Glutamatergic neuron (in vitro differentiated cells): ENCODE measurements at regions not wholly inside any gene's neighbourhood (a gene's known extent, or its start where the extent isn't known, plus 50 kb on each side); places are given as distances from the start of the nearest gene placed in this dataset.

Experiments used
- DNase-seq: peaks from one replicate; pipeline ENCODE4 v3.0.0; 2022
- H3K27ac Mint-ChIP-seq: one replicate; pipeline ENCODE4 v1.8.0; 2020; ENCODE audit warnings: mild to moderate bottlenecking, mixed read lengths, inconsistent platforms; ENCODE audit not compliant: unreplicated experiment
- H3K27me3 Mint-ChIP-seq: one replicate; pipeline ENCODE4 v1.8.0; 2020; ENCODE audit warnings: mild to moderate bottlenecking, moderate library complexity, mixed read lengths, inconsistent platforms; ENCODE audit not compliant: unreplicated experiment
- H3K36me3 Mint-ChIP-seq: one replicate; pipeline ENCODE4 v1.8.0; 2020; ENCODE audit warnings: mild to moderate bottlenecking, mixed read lengths, inconsistent platforms; ENCODE audit not compliant: unreplicated experiment
- H3K4me1 Mint-ChIP-seq: one replicate; pipeline ENCODE4 v1.8.0; 2020; ENCODE audit warnings: mild to moderate bottlenecking, low read depth, mixed read lengths, inconsistent platforms; ENCODE audit not compliant: unreplicated experiment
- H3K4me3 Mint-ChIP-seq: one replicate; pipeline ENCODE4 v1.8.0; 2020; ENCODE audit warnings: mild to moderate bottlenecking, mixed read lengths, inconsistent platforms; ENCODE audit not compliant: unreplicated experiment
- H3K9me3 Mint-ChIP-seq: one replicate; pipeline ENCODE4 v1.8.0; 2020; ENCODE audit warnings: mild to moderate bottlenecking, moderate library complexity, mixed read lengths, inconsistent platforms; ENCODE audit not compliant: unreplicated experiment
- TF ChIP-seq, protein P1 (sequence below): fragments of 200-600 bp; sonication (generic); IDR thresholded peaks from one replicate; pipeline ENCODE4 v1.5.0; 2021; ENCODE audit not compliant: partially characterized antibody, unreplicated experiment

DNA sequence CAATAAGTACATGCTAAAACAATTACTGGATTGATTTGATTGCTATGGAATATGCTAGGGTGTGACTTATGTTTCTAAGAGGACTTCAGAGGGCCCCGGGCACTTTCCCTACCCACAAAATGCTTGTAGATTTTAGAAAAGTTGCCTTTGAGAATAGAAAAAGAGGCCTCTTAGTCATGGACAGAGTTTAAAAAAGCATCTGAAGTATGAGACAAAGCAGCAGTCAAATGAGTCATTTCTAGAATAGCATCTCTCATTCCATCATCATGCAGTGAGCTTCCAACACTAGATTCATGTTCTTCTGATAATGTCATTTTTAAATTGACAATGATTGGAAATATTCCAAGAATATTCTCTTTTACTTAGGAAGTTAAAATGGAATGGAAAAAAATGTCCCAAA lies 675.1 kb upstream of the PCDH15 start:
- no peaks in the 10 kb centered on the region for H3K4me1 Mint-ChIP-seq
- H3K36me3 Mint-ChIP-seq, result peaks cover under 1% of the 10 kb centered on the region
- H3K27me3 Mint-ChIP-seq, result no peaks in the 10 kb centered on the region
- no peaks in the 10 kb centered on the region for H3K9me3 Mint-ChIP-seq
- DNase-seq, result no peak
- TF ChIP-seq, protein P1, sequence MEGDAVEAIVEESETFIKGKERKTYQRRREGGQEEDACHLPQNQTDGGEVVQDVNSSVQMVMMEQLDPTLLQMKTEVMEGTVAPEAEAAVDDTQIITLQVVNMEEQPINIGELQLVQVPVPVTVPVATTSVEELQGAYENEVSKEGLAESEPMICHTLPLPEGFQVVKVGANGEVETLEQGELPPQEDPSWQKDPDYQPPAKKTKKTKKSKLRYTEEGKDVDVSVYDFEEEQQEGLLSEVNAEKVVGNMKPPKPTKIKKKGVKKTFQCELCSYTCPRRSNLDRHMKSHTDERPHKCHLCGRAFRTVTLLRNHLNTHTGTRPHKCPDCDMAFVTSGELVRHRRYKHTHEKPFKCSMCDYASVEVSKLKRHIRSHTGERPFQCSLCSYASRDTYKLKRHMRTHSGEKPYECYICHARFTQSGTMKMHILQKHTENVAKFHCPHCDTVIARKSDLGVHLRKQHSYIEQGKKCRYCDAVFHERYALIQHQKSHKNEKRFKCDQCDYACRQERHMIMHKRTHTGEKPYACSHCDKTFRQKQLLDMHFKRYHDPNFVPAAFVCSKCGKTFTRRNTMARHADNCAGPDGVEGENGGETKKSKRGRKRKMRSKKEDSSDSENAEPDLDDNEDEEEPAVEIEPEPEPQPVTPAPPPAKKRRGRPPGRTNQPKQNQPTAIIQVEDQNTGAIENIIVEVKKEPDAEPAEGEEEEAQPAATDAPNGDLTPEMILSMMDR, result no peak
- H3K27ac Mint-ChIP-seq, result no peak overlapping the region
- no peak overlapping the region for H3K4me3 Mint-ChIP-seq

DNA sequence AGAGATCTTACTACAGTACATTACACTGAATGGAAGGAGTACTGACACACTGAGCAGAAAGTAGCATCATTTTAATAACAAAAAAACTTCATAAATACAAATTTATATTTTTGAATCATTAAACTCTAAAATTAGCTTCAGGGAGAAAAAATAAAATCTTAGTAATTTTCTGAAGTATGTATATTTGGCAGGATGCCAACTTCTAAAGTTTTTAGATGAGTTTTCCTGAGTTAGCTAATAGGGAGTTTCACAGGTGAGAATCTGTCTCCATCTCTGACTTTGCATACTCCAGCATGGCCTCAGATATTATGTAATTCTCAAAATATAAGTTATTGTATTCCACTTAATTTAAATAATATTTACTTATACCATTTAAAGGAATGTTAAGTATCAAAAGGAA lies 673.2 kb upstream of the PCDH15 start:
- no peak overlapping the region for H3K27ac Mint-ChIP-seq
- H3K4me3 Mint-ChIP-seq, result no peak overlapping the region
- TF ChIP-seq, protein P1, result no peak
- H3K36me3 Mint-ChIP-seq, result no peaks in the 10 kb centered on the region
- H3K9me3 Mint-ChIP-seq, result no peaks in the 10 kb centered on the region
- no peaks in the 10 kb centered on the region for H3K4me1 Mint-ChIP-seq
- H3K27me3 Mint-ChIP-seq, result no peaks in the 10 kb centered on the region
- no peak for DNase-seq

- Mint-ChIP-seq H3K27ac (no peak overlapping the region), H3K4me1 (no peaks in the 10 kb centered on the region), H3K27me3 (no peaks in the 10 kb centered on the region), H3K4me3 (no peak overlapping the region), H3K9me3 (no peaks in the 10 kb centered on the region), H3K36me3 (no peaks in the 10 kb centered on the region)
- no peak for DNase-seq
- TF ChIP-seq, protein P1, result no peak
Measured at GRCh38 chr10:55470840-55471239, 669.8 kb upstream of the PCDH15 start.

DNA sequence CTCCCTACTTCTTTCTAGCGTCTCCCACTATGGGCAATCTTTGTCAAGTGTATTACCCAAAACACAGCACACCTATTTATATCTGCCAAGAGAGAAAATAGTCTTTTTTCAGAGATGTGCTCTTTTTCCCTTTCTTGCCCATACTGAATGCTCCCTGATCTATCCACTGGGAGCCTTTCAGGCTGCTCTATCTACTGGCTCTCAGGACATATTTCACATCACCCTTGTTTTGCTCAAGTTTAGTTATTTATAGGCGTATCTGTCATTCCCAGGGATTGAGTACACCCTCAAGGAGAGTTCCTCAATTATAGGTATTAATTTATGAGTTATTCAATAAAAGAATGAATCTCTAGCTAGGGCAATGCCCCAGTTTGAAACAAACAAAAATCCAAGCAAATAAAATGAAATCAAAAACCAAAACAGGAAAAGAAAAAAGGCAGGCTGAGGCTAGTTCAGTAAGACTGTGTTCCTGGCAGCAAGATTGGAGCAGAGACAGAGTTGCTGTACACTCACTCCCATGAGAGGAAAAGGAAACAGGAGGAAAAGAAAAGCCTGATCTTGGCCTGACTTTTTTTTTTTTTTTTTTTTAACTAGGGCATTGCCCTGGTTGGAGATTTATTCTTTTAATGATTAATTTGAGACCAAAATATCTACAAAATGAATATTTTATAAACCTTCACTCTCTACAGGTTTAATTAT lies 665.9 kb upstream of the PCDH15 start:
- no peaks in the 10 kb centered on the region for H3K9me3 Mint-ChIP-seq
- H3K27me3 Mint-ChIP-seq, result no peaks in the 10 kb centered on the region
- no peaks in the 10 kb centered on the region for H3K4me1 Mint-ChIP-seq
- TF ChIP-seq, protein P1, result no peak
- no peak overlapping the region for H3K27ac Mint-ChIP-seq
- no peak for DNase-seq
- H3K4me3 Mint-ChIP-seq, result no peak overlapping the region
- no peaks in the 10 kb centered on the region for H3K36me3 Mint-ChIP-seq

- no peak overlapping the region for H3K4me3 Mint-ChIP-seq
- H3K27ac Mint-ChIP-seq, result no peak overlapping the region
- DNase-seq, result no peak
- H3K27me3 Mint-ChIP-seq, result no peaks in the 10 kb centered on the region
- H3K9me3 Mint-ChIP-seq, result no peaks in the 10 kb centered on the region
- H3K4me1 Mint-ChIP-seq, result no peaks in the 10 kb centered on the region
- TF ChIP-seq, protein P1, result no peak
- H3K36me3 Mint-ChIP-seq, result no peaks in the 10 kb centered on the region
Measured at GRCh38 chr10:55464083-55464482, 663.1 kb upstream of the PCDH15 start.
